SU-DHL-6 (cell line): ENCODE measurements at regions not wholly inside any gene's neighbourhood (a gene's known extent, or its start where the extent isn't known, plus 50 kb on each side); places are given as distances from the start of the nearest gene placed in this dataset.

Experiments
- H2AFZ ChIP-seq: fragments of 200-600 bp; sonication (generic); 2 replicates; pipeline ENCODE4 v1.6.1; 2014; ENCODE audit warnings: low read depth, mild to moderate bottlenecking, moderate library complexity, mixed read lengths, antibody characterized with exemption, low read length; ENCODE audit not compliant: severe bottlenecking
- H3F3A ChIP-seq: fragments of 200-600 bp; shearing (Covaris generic); 2 replicates; pipeline ENCODE4 v1.6.0; 2016; ENCODE audit warnings: antibody characterized with exemption, mild to moderate bottlenecking; ENCODE audit not compliant: insufficient read depth
- H3K27ac ChIP-seq: fragments of 200-600 bp; sonication (generic); 2 replicates; pipeline ENCODE4 v1.5.1; 2016; ENCODE audit warnings: low read depth, mild to moderate bottlenecking, low read length, moderate library complexity, mixed read lengths
- H3K27me3 ChIP-seq: fragments of 200-600 bp; sonication (generic), shearing (Covaris generic); 2 replicates; pipeline ENCODE4 v1.6.0; 2014; ENCODE audit warnings: mild to moderate bottlenecking, low read length
- H3K36me3 ChIP-seq: fragments of 200-600 bp; sonication (generic); 2 replicates; pipeline ENCODE4 v1.6.1; 2014; ENCODE audit warnings: mild to moderate bottlenecking, low read length, mixed read lengths
- H3K4me2 ChIP-seq: fragments of 300-600, 200-600 bp; shearing (Covaris generic), sonication (generic); 2 replicates; pipeline ENCODE4 v1.6.0; 2014; ENCODE audit warnings: low read length, low read depth, mild to moderate bottlenecking; ENCODE audit not compliant: poor library complexity, severe bottlenecking
- H3K4me3 ChIP-seq: fragments of 200-600 bp; sonication (generic); 2 replicates; pipeline ENCODE4 v1.5.1; 2014; ENCODE audit warnings: antibody characterized with exemption, low read length, mild to moderate bottlenecking, mixed read lengths; ENCODE audit not compliant: insufficient read depth, poor library complexity, severe bottlenecking
- H3K79me2 ChIP-seq: fragments of 200-600 bp; sonication (generic); 2 replicates; pipeline ENCODE4 v1.6.1; 2014; ENCODE audit warnings: mild to moderate bottlenecking, low read length, moderate library complexity; ENCODE audit not compliant: insufficient read depth
- H3K9ac ChIP-seq: fragments of 200-600 bp; sonication (generic); 2 replicates; pipeline ENCODE4 v1.7.0; 2014; ENCODE audit warnings: mild to moderate bottlenecking, low read length
- H3K9me2 ChIP-seq: fragments of 200-600 bp; sonication (generic); replicated peaks from 2 replicates; pipeline ENCODE4 v1.6.1; 2014; ENCODE audit warnings: low read length; ENCODE audit not compliant: insufficient read depth
- H3K9me3 ChIP-seq: fragments of 200-600 bp; sonication (generic); 2 replicates; pipeline ENCODE4 v1.6.1; 2014; ENCODE audit warnings: low read length, mixed read lengths; ENCODE audit not compliant: insufficient read depth
- H4K20me1 ChIP-seq: fragments of 200-600 bp; sonication (generic); 2 replicates; pipeline ENCODE4 v1.6.1; 2014; ENCODE audit warnings: low read depth, mild to moderate bottlenecking, antibody characterized with exemption, low read length, moderate library complexity, mixed read lengths
- EZH2phosphoT487 ChIP-seq: fragments of 200-600 bp; sonication (generic), shearing (Covaris generic); conservative IDR thresholded peaks from 2 replicates; pipeline ENCODE4 v1.6.1; 2018; ENCODE audit warnings: mild to moderate bottlenecking, antibody characterized with exemption, low read length, moderate library complexity, mixed read lengths
- TF ChIP-seq, protein P1 (sequence below): fragments of 200-600 bp; sonication (generic); IDR thresholded peaks from one replicate; pipeline ENCODE4 v1.5.1; 2017; ENCODE audit warnings: antibody characterized with exemption, mild to moderate bottlenecking, low read length, moderate library complexity; ENCODE audit not compliant: insufficient read depth, poor library complexity, severe bottlenecking

DNA sequence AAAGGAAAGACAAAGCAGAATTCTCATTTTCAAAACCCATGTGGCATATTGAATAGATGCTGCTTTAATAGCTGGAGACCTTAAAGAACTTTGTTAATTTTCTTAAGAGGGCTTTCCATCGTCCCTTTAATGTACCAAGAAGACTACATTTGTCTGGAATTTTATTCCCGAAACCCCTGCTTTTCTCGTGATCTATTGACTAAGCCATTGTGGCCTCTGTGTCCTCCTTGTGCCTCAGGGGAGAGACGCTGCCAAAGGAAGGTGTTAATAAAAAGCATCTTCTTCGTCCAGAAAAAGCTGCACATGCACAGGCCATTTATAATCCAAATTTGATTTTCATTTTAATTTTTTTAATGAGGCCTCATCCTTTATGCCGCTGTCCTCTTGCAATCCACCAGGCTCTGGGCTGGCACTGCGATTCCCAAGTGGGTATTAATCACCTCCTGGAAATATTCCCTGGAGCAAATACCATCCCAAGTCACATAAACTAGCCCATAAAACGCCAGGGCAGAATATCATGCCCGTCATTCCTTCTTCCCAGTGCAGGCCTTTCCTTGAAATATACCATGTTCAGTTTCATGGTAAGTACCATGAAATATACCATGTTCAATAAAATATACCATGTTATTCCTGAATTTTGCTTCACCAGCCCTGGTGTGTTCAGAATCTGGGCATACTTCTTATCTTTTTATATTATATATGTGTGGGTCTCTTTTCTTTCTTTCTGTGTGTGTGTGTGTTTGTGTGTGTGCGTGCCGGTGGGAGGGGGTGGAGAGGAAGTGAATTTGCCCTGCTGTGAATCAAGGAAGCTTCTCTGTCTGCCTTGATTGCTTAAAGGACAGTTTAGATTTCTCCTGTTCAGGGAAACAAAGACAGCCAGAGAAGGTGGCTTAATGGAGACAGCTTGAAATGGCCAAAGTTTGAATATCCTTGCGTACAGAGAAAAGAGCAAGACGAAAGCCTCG, 147.6 kb downstream of the PHETA1 start:
- Histone ChIP-seq H3K79me2 (no peaks in the 10 kb centered on the region; the same call in 1 of the 2 replicates), H3K36me3 (peaks cover 31% of the 10 kb centered on the region; the same call in 1 of the 2 replicates), H3F3A (peaks cover 11% of the 10 kb centered on the region), H3K4me2 (no peak overlapping the region), H3K27ac (no peak overlapping the region), H3K27me3 (no peaks in the 10 kb centered on the region), H3K4me3 (no peak overlapping the region), H3K9me2 (no peaks in the 10 kb centered on the region), H3K9ac (no peak overlapping the region), H2AFZ (no peak overlapping the region), H4K20me1 (no peaks in the 10 kb centered on the region; the same call in 1 of the 2 replicates), H3K9me3 (no peaks in the 10 kb centered on the region)
- no peak for TF ChIP-seq EZH2phosphoT487
- TF ChIP-seq, protein P1, sequence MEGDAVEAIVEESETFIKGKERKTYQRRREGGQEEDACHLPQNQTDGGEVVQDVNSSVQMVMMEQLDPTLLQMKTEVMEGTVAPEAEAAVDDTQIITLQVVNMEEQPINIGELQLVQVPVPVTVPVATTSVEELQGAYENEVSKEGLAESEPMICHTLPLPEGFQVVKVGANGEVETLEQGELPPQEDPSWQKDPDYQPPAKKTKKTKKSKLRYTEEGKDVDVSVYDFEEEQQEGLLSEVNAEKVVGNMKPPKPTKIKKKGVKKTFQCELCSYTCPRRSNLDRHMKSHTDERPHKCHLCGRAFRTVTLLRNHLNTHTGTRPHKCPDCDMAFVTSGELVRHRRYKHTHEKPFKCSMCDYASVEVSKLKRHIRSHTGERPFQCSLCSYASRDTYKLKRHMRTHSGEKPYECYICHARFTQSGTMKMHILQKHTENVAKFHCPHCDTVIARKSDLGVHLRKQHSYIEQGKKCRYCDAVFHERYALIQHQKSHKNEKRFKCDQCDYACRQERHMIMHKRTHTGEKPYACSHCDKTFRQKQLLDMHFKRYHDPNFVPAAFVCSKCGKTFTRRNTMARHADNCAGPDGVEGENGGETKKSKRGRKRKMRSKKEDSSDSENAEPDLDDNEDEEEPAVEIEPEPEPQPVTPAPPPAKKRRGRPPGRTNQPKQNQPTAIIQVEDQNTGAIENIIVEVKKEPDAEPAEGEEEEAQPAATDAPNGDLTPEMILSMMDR = no peak

DNA sequence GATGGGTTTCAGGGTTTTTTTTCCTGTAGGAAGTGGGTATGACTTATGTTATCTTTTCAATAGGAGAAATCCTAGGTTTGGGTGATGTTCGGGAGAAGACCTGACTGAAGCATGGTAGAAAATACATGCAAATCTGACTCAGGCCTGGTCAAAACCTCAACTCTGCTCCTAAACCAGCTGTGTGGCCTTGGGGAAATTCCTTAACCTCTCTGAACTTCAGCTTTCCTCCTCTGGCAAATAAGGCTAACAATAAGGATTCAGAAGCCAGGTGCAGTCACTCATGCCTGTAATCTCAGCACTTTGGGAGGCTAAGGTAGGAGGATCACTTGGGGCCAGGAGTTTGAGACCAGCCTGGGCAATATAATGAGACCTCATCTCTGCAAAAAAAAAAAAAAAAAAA, 148.5 kb downstream of the PHETA1 start:
- Histone ChIP-seq H3K36me3 (peaks cover 34% of the 10 kb centered on the region; the same call in 1 of the 2 replicates), H3K9ac (no peak overlapping the region), H3K27me3 (no peaks in the 10 kb centered on the region), H3K4me2 (no peak overlapping the region), H3F3A (peaks cover 11% of the 10 kb centered on the region), H3K9me3 (no peaks in the 10 kb centered on the region), H3K4me3 (no peak overlapping the region), H3K79me2 (no peaks in the 10 kb centered on the region; the same call in 1 of the 2 replicates), H4K20me1 (no peaks in the 10 kb centered on the region; the same call in 1 of the 2 replicates), H3K27ac (no peak overlapping the region), H2AFZ (no peak overlapping the region), H3K9me2 (no peaks in the 10 kb centered on the region)
- TF ChIP-seq, protein P1 = no peak
- TF ChIP-seq EZH2phosphoT487 = no peak

DNA sequence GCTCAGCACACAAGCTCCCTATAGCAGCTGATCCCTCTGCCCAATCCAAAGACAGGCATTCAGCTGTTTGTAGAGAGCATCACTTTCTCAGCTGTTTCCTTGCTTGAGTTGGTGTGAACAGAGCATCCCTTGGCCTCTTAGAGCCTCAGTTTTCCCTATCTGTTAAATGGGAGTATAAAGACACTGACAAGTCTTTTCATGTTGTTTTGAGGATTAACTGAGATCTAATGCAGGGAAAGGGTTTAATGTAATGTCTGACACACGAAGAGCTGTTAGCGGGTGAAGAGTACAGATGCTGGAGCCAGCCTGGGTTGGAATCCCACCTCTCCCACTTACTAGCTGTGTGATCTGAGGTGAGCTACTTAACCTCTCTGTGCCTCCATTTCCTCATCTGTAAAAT, 149.5 kb downstream of the PHETA1 start:
- no peak overlapping the region for H3K4me2 ChIP-seq
- H3K27ac ChIP-seq = no peak overlapping the region
- H3K79me2 ChIP-seq = peaks cover 4% of the 10 kb centered on the region
- TF ChIP-seq, protein P1 = no peak
- no peak overlapping the region for H3K9ac ChIP-seq
- no peaks in the 10 kb centered on the region for H3K27me3 ChIP-seq
- H4K20me1 ChIP-seq = no peaks in the 10 kb centered on the region; the same call in 1 of the 2 replicates
- no peaks in the 10 kb centered on the region for H3K9me3 ChIP-seq
- H3K4me3 ChIP-seq = no peak overlapping the region
- no peak overlapping the region for H2AFZ ChIP-seq
- no peaks in the 10 kb centered on the region for H3K9me2 ChIP-seq
- peaks cover 38% of the 10 kb centered on the region for H3K36me3 ChIP-seq
- H3F3A ChIP-seq = peaks cover 14% of the 10 kb centered on the region
